ENCODE measurements at regions not wholly inside any gene's neighbourhood (a gene's known extent, or its start where the extent isn't known, plus 50 kb on each side); places are given as distances from the start of the nearest gene placed in this dataset.
A peak's percentile ranks its signal among the peaks of the same experiment; 100 is the strongest.

GRCh38 chr3:147940405-147941193 lies 531.4 kb downstream of the ZIC1 start:
- peaks cover 32% of the 10 kb centered on the region for H3K4me1 ChIP-seq (ENCODE audit: control insufficient read depth, low read depth, low read length)

GRCh38 chr3:147941969-147942368 lies 532.8 kb downstream of the ZIC1 start:
- H3K27me3 ChIP-seq (ENCODE audit: control insufficient read depth, insufficient read depth, low read length), result no peaks in the 10 kb centered on the region
- no peaks in the 10 kb centered on the region for H3K36me3 ChIP-seq (ENCODE audit: control insufficient read depth, low read depth, low read length)
- H3K4me3 ChIP-seq (ENCODE audit: low read length), result no peak overlapping the region
- no peak overlapping the region for H3K27ac ChIP-seq (ENCODE audit: low read length)
- no peaks in the 10 kb centered on the region for H3K9me3 ChIP-seq (ENCODE audit: control insufficient read depth, low read depth, low read length)
- H3K9ac ChIP-seq (ENCODE audit: low read length), result no peak overlapping the region
- peaks cover 29% of the 10 kb centered on the region for H3K4me1 ChIP-seq (ENCODE audit: control insufficient read depth, low read depth, low read length)

More at GRCh38 chr3:147940405-147941193, 531.4 kb downstream of the ZIC1 start:
- H3K27ac ChIP-seq (ENCODE audit: low read length), result no peak overlapping the region
- no peaks in the 10 kb centered on the region for H3K27me3 ChIP-seq (ENCODE audit: control insufficient read depth, insufficient read depth, low read length)
- no peak overlapping the region for H3K9ac ChIP-seq (ENCODE audit: low read length)
- no peaks in the 10 kb centered on the region for H3K9me3 ChIP-seq (ENCODE audit: control insufficient read depth, low read depth, low read length)
- no peaks in the 10 kb centered on the region for H3K36me3 ChIP-seq (ENCODE audit: control insufficient read depth, low read depth, low read length)
- H3K4me3 ChIP-seq (ENCODE audit: low read length), result no peak overlapping the region

DNA sequence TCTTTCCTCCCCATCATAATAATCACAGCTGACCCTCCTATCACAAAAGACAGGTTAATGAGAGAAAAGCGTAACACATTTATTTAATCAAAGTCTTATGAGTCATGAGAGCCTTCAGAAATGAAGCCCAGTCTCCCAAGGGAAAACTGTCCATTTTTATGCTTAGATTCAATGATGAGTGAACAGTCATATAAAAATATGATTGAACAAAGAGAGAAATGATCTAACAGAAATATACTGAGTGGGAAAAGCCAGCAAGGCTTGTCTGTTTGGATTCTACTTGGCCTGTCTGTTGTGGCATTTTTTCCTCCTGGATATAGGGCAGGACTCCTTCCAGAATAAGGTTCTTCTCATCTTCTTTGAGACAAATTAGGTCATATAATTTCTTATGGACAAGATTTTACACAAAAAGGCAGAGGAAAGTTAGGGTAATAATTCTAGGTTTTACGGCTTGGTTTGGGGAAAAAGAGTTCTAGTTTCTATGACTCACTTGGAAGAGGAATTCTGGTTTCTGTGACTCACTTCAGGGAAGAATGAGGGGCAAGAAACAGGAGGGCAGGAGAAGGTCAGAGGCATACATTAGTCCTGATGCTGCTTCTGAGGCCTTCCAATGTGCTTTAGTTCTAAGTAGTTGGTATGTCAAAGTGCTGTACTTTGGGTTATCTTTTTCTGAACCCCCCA lies 534.2 kb downstream of the ZIC1 start:
- Histone ChIP-seq H3K4me1 (ENCODE audit: control insufficient read depth, low read depth, low read length) (peaks cover 21% of the 10 kb centered on the region), H3K9ac (ENCODE audit: low read length) (no peak overlapping the region), H3K27me3 (ENCODE audit: control insufficient read depth, insufficient read depth, low read length) (no peaks in the 10 kb centered on the region), H3K9me3 (ENCODE audit: control insufficient read depth, low read depth, low read length) (no peaks in the 10 kb centered on the region), H3K36me3 (ENCODE audit: control insufficient read depth, low read depth, low read length) (no peaks in the 10 kb centered on the region), H3K27ac (ENCODE audit: low read length) (no peak overlapping the region), H3K4me3 (ENCODE audit: low read length) (no peak overlapping the region)

GRCh38 chr3:147945968-147946519 lies 536.9 kb downstream of the ZIC1 start:
- H3K27me3 ChIP-seq (ENCODE audit: control insufficient read depth, insufficient read depth, low read length), result no peaks in the 10 kb centered on the region
- peak overlapping the region; percentile 55 for H3K27ac ChIP-seq (ENCODE audit: low read length)
- H3K4me3 ChIP-seq (ENCODE audit: low read length), result peak overlapping the region; percentile 3
- no peaks in the 10 kb centered on the region for H3K9me3 ChIP-seq (ENCODE audit: control insufficient read depth, low read depth, low read length)
- peaks cover 19% of the 10 kb centered on the region for H3K4me1 ChIP-seq (ENCODE audit: control insufficient read depth, low read depth, low read length)
- peak overlapping the region; percentile 43 for H3K9ac ChIP-seq (ENCODE audit: low read length)
- no peaks in the 10 kb centered on the region for H3K36me3 ChIP-seq (ENCODE audit: control insufficient read depth, low read depth, low read length)

DNA sequence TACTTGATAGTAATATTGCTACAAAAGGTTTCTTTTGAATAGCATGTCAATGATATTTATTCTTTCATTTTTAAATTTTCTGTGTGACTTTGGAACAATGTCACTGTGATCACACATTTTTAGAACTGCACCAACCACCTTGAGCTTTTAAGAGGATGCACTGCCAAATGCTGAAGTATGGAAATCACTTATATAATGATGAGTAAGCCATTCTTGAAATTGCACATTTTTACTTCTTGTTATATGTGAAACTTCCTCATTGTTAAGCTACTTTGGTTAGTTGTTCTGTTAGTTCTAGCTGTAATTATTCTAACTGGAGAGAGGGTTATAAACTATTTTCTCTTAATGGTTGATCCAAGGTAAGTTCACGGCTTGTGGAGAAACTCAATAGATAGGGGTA lies 547.5 kb downstream of the ZIC1 start:
- no peak overlapping the region for H3K4me3 ChIP-seq (ENCODE audit: low read length)
- peaks cover 5% of the 10 kb centered on the region for H3K9me3 ChIP-seq (ENCODE audit: control insufficient read depth, low read depth, low read length)
- H3K27ac ChIP-seq (ENCODE audit: low read length), result no peak overlapping the region
- peaks cover 5% of the 10 kb centered on the region for H3K4me1 ChIP-seq (ENCODE audit: control insufficient read depth, low read depth, low read length)
- H3K36me3 ChIP-seq (ENCODE audit: control insufficient read depth, low read depth, low read length), result no peaks in the 10 kb centered on the region
- no peaks in the 10 kb centered on the region for H3K27me3 ChIP-seq (ENCODE audit: control insufficient read depth, insufficient read depth, low read length)
- H3K9ac ChIP-seq (ENCODE audit: low read length), result no peak overlapping the region

DNA sequence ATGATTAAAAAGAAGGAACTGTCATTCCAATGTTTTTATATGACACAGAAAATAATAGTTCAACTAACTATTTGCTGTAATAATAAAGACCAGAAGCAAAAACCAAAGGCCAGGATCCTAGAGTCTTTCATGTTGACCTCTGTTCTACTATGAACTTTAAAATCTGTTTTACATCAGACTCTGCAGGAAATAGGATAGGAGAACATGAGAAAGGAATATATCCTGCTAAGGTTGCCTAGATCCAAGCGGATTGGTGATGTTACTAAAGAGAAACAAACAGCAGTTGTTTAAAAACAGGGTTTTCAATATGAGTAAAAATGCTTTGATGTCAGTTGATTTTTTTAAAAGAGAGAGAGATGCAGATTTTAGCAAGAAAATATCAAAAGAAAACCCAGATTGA lies 549.6 kb downstream of the ZIC1 start:
- no peak overlapping the region for H3K27ac ChIP-seq (ENCODE audit: low read length)
- no peaks in the 10 kb centered on the region for H3K27me3 ChIP-seq (ENCODE audit: control insufficient read depth, insufficient read depth, low read length)
- no peak overlapping the region for H3K9ac ChIP-seq (ENCODE audit: low read length)
- no peak overlapping the region for H3K4me3 ChIP-seq (ENCODE audit: low read length)
- no peaks in the 10 kb centered on the region for H3K36me3 ChIP-seq (ENCODE audit: control insufficient read depth, low read depth, low read length)
- H3K9me3 ChIP-seq (ENCODE audit: control insufficient read depth, low read depth, low read length), result peaks cover 5% of the 10 kb centered on the region
- H3K4me1 ChIP-seq (ENCODE audit: control insufficient read depth, low read depth, low read length), result peaks cover 20% of the 10 kb centered on the region

DNA sequence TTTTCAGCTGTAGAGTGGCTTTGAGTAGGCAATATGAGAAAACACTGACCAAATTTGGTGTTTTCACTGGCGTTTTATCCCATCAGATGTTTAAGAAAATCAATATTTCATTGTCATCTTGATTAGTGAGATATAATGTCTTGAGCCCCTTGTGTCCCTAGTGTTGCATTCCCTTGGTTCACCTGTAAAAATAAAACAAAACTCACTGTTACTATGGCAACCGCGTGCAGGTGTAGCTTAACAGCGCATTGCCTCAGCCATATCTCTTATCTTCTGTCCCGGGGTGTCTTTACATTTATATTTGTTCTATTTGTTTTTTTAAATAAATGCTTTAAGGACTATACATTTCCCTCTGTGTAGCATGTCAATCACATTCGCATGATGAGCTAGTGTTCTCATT lies 551.6 kb downstream of the ZIC1 start:
- Histone ChIP-seq H3K27me3 (ENCODE audit: control insufficient read depth, insufficient read depth, low read length) (no peaks in the 10 kb centered on the region), H3K9ac (ENCODE audit: low read length) (no peak overlapping the region), H3K4me1 (ENCODE audit: control insufficient read depth, low read depth, low read length) (peaks cover 23% of the 10 kb centered on the region), H3K4me3 (ENCODE audit: low read length) (no peak overlapping the region), H3K9me3 (ENCODE audit: control insufficient read depth, low read depth, low read length) (no peaks in the 10 kb centered on the region), H3K27ac (ENCODE audit: low read length) (peak overlapping the region; percentile 43), H3K36me3 (ENCODE audit: control insufficient read depth, low read depth, low read length) (no peaks in the 10 kb centered on the region)

DNA sequence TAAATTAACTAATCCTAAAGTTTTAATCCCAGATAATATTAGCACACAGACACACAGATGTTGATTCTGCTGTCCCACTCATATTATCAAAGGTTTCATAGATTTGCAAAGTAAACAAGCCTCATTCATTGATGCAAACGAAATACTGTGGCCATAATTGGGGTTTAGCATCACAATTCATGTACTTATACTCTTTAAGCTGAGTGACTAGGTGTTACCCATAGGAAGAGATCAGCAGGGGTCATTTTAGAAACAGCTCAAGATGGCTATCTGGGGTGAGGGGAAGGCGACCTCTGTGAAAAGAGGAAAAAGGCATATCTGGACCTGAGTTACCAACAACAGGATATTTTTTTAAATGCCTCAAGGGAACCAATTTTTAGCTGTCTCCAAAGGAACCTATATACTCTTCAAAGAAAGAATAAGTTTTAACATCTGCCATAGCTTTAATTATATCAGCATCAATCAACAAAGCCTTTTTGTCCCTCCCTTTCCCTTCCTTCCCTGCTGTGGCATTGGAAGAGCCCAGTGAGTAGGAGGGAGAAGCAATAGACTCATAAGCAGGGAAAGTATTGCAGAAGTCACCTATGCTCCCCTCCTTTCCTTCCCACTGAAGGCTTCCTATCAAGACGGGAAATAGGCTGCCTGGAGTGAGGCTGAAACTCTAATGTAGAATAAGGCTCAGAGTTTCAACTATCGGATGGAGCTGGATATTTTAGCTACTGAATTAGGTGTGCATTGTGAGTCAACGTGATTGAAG lies 553.4 kb downstream of the ZIC1 start:
- no peaks in the 10 kb centered on the region for H3K27me3 ChIP-seq (ENCODE audit: control insufficient read depth, insufficient read depth, low read length)
- no peaks in the 10 kb centered on the region for H3K36me3 ChIP-seq (ENCODE audit: control insufficient read depth, low read depth, low read length)
- H3K27ac ChIP-seq (ENCODE audit: low read length), result no peak overlapping the region
- H3K9me3 ChIP-seq (ENCODE audit: control insufficient read depth, low read depth, low read length), result no peaks in the 10 kb centered on the region
- peaks cover 23% of the 10 kb centered on the region for H3K4me1 ChIP-seq (ENCODE audit: control insufficient read depth, low read depth, low read length)
- no peak overlapping the region for H3K4me3 ChIP-seq (ENCODE audit: low read length)
- no peak overlapping the region for H3K9ac ChIP-seq (ENCODE audit: low read length)

GRCh38 chr3:147963711-147964110 lies 554.5 kb downstream of the ZIC1 start:
- H3K9me3 ChIP-seq (ENCODE audit: control insufficient read depth, low read depth, low read length), result no peaks in the 10 kb centered on the region
- H3K9ac ChIP-seq (ENCODE audit: low read length), result no peak overlapping the region
- H3K4me3 ChIP-seq (ENCODE audit: low read length), result no peak overlapping the region
- H3K27ac ChIP-seq (ENCODE audit: low read length), result no peak overlapping the region
- H3K4me1 ChIP-seq (ENCODE audit: control insufficient read depth, low read depth, low read length), result peaks cover 23% of the 10 kb centered on the region
- no peaks in the 10 kb centered on the region for H3K27me3 ChIP-seq (ENCODE audit: control insufficient read depth, insufficient read depth, low read length)
- H3K36me3 ChIP-seq (ENCODE audit: control insufficient read depth, low read depth, low read length), result no peaks in the 10 kb centered on the region

- Histone ChIP-seq H3K9me3 (ENCODE audit: control insufficient read depth, low read depth, low read length) (no peaks in the 10 kb centered on the region), H3K27ac (ENCODE audit: low read length) (no peak overlapping the region), H3K9ac (ENCODE audit: low read length) (no peak overlapping the region), H3K36me3 (ENCODE audit: control insufficient read depth, low read depth, low read length) (no peaks in the 10 kb centered on the region), H3K4me3 (ENCODE audit: low read length) (no peak overlapping the region), H3K27me3 (ENCODE audit: control insufficient read depth, insufficient read depth, low read length) (no peaks in the 10 kb centered on the region), H3K4me1 (ENCODE audit: control insufficient read depth, low read depth, low read length) (no peaks in the 10 kb centered on the region)
Observed at GRCh38 chr3:147975165-147975564, 566.0 kb downstream of the ZIC1 start.

- H3K36me3 ChIP-seq (ENCODE audit: control insufficient read depth, low read depth, low read length), result no peaks in the 10 kb centered on the region
- no peak overlapping the region for H3K9ac ChIP-seq (ENCODE audit: low read length)
- H3K9me3 ChIP-seq (ENCODE audit: control insufficient read depth, low read depth, low read length), result no peaks in the 10 kb centered on the region
- H3K27ac ChIP-seq (ENCODE audit: low read length), result no peak overlapping the region
- H3K27me3 ChIP-seq (ENCODE audit: control insufficient read depth, insufficient read depth, low read length), result no peaks in the 10 kb centered on the region
- H3K4me3 ChIP-seq (ENCODE audit: low read length), result no peak overlapping the region
- H3K4me1 ChIP-seq (ENCODE audit: control insufficient read depth, low read depth, low read length), result no peaks in the 10 kb centered on the region
Observed at GRCh38 chr3:147977001-147977400, 567.8 kb downstream of the ZIC1 start.

Data from iPS-18a (cell line).